GM12878 (cell line): ENCODE measurements at regions not wholly inside any gene's neighbourhood (a gene's known extent, or its start where the extent isn't known, plus 50 kb on each side); places are given as distances from the start of the nearest gene placed in this dataset.
"Not testable (repeated sequence)": the region's sequence is repeated elsewhere in the genome, so short reads cannot be mapped to it uniquely, and the experiment has no call there.

ENCODE experiments used
- ATAC-seq: fragments of 200-7000 bp; cut with Tn5 transposase; 3 replicates; pipeline ENCODE4 v1.9.1; 2020; ENCODE audit warnings: mild to moderate bottlenecking, moderate library complexity
- BruUV-seq: library from RNA; stranded (reverse); fragments of 400-500 nt; replicated peaks from 2 replicates; lab custom pipeline; 2021; lab: Mats Ljungman, UMichigan
- CTCF ChIA-PET: fragments of 300-600 bp; sonication (Branson Sonifier 250); formaldehyde crosslinking; extraction: SDS; loops from one replicate; lab custom pipeline; 2021; ENCODE audit warnings: inconsistent platforms; lab: Yijun Ruan, JAX
- POLR2A ChIA-PET: fragments of 350-600 bp; formaldehyde crosslinking; extraction: SDS; loops from one replicate; lab custom pipeline; 2021; ENCODE audit warnings: inconsistent platforms; lab: Charles Lee
- RAD21 ChIA-PET: fragments of 300-600 bp; sonication (Branson Sonifier 250); formaldehyde crosslinking; loops from one replicate; lab custom pipeline; 2023; ENCODE audit warnings: antibody characterized with exemption; ENCODE audit not compliant: unreplicated experiment; lab: Charles Lee
- SMC1A ChIA-PET: fragments of 300-600 bp; sonication (Branson Sonifier 250); formaldehyde crosslinking; loops from one replicate; lab custom pipeline; 2023; ENCODE audit not compliant: unreplicated experiment, uncharacterized antibody; lab: Charles Lee
- DNase-seq: peaks from one replicate; pipeline ENCODE4 v3.0.0-alpha.2; 2011; ENCODE audit warnings: low read depth, low spot score
- FAIRE-seq: peaks from 3 replicates; lab custom pipeline; 2011; peaks lifted over from hg19 to GRCh38; lab: Jason Lieb, UNC
- H2AFZ ChIP-seq: 2 replicates; pipeline ENCODE4 v1.6.0; 2011; ENCODE audit warnings: low read depth, low read length, control low read depth; ENCODE audit not compliant: control insufficient read depth
- H3K27ac ChIP-seq: 2 replicates; pipeline ENCODE4 v1.5.1; 2011; ENCODE audit warnings: control low read depth; ENCODE audit not compliant: control insufficient read depth, insufficient read depth
- H3K27me3 ChIP-seq, 2 experiments: replicated peaks in 1 of 2; 2 replicates each; pipeline versions ENCODE4 v1.6.0 to v1.6.1; 2011; ENCODE audit warnings: low read length in 1 of 2; ENCODE audit not compliant: control insufficient read depth in 2 of 2, insufficient read depth in 2 of 2
- H3K36me3 ChIP-seq, 2 experiments: 2 replicates each; pipeline ENCODE4 v1.5.1; 2011; ENCODE audit warnings: low read length in 1 of 2; ENCODE audit not compliant: control insufficient read depth in 2 of 2, insufficient read depth in 2 of 2
- H3K4me1 ChIP-seq: 2 replicates; pipeline ENCODE4 v1.6.1; 2011; ENCODE audit warnings: mild to moderate bottlenecking, low read length, moderate library complexity, mixed read lengths; ENCODE audit not compliant: control insufficient read depth, insufficient read depth
- H3K4me2 ChIP-seq: 2 replicates; pipeline ENCODE4 v1.6.0; 2011; ENCODE audit warnings: control low read depth; ENCODE audit not compliant: control insufficient read depth, insufficient read depth
- H3K4me3 ChIP-seq: fragments of 200-600 bp; sonication (generic); 2 replicates; pipeline ENCODE4 v1.5.1; 2016
- H3K79me2 ChIP-seq: 2 replicates; pipeline ENCODE4 v1.6.0; 2011; ENCODE audit warnings: low read length; ENCODE audit not compliant: control insufficient read depth, insufficient read depth
- H3K9ac ChIP-seq: 2 replicates; pipeline ENCODE4 v1.8.0; 2011; ENCODE audit warnings: low read length, control low read depth, mixed read lengths; ENCODE audit not compliant: control insufficient read depth, insufficient read depth
- H3K9me3 ChIP-seq: replicated peaks from 3 replicates; pipeline ENCODE4 v1.5.1; 2011; ENCODE audit warnings: mild to moderate bottlenecking, low read length; ENCODE audit not compliant: control insufficient read depth, insufficient read depth
- H4K20me1 ChIP-seq: 2 replicates; pipeline ENCODE4 v1.6.0; 2011; ENCODE audit not compliant: control insufficient read depth, insufficient read depth
- BCL11A ChIP-seq: IDR thresholded peaks from 2 replicates; pipeline ENCODE4 v1.6.1; 2011; ENCODE audit warnings: low read depth, low read length
- SREBF1 ChIP-seq: IDR thresholded peaks from 2 replicates; pipeline ENCODE4 v1.6.1; 2012; ENCODE audit warnings: mild to moderate bottlenecking, low read length
- WGBS: methylation state at CpG from one replicate; pipeline ENCODE4 v1.1.6; 2016; ENCODE audit warnings: low lambda C conversion rate; ENCODE audit not compliant: insufficient replicate concordance, insufficient coverage; ENCODE audit errors: missing lambda C conversion rate; 5-methylcytosine and 5-hydroxymethylcytosine counted together
- in situ Hi-C: fragments of 300-500 bp; cut with MboI; formaldehyde crosslinking; loops from 9 replicates; pipeline ENCODE4 v1.14.3; 2018; ENCODE audit warnings: mixed read lengths
- intact Hi-C: fragments of 100-400 bp; cut with micrococcal nuclease; formaldehyde crosslinking; loops from one replicate; pipeline ENCODE4 v1.14.2; 2022; ENCODE audit not compliant: unreplicated experiment
- TF ChIP-seq, protein P1 (sequence below): fragments of 450-650 bp; formaldehyde crosslinking; IDR thresholded peaks from 2 replicates; pipeline ENCODE4 v1.5.0; 2022; ENCODE audit warnings: mild to moderate bottlenecking, missing genetic modification characterization

DNA sequence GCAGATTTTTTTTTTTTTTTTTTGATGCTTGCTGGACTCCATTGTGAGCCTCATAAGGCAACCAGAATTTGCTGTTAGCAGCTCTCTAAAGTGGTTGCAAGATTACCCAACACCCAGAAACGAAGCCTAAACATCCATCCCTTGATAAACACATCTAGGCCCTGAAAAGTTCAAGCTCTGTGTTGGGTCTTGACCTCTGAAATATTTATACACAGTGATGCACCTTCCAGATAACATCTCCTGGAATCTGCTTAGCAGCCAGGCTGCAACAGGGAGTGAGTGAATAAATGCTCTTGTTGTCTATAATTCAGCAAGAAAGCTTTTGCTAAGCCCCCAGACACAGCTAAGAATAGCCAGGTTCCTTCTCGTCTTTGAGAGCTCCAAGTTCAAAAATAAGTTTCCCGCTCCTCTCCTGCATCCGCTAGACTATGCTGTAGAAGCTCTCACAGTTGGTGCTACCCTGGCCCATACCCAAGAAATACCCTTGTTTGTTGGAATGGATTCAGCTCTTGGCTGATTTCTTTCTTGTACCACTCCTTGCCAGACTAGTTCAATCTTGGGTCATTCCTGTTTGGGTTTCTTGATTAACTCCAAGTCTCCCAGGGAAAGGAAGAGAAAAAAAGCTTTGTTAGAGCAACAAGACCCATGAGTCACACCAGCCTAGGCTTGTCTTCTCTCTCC, 610.6 kb upstream of the TBX3 start:
- H3K27ac ChIP-seq: no peak overlapping the region
- H3K79me2 ChIP-seq: no peaks in the 10 kb centered on the region
- ATAC-seq (no peak), DNase-seq (no peak), FAIRE-seq (no peak)
- in situ Hi-C loops (no loop called here), intact Hi-C loops (no loop called here)
- no peaks in the 10 kb centered on the region for H4K20me1 ChIP-seq
- no peaks in the 10 kb centered on the region for H3K36me3 ChIP-seq
- SMC1A ChIA-PET: interaction anchor here (0.7 kb wide), 2 partner anchors 11 to 60 kb away, joined by 3 to 4 read pairs; no protein-coding TSS in a partner anchor
- BruUV-seq: no TSS peak
- no peak overlapping the region for H3K4me2 ChIP-seq
- no peak overlapping the region for H3K4me3 ChIP-seq
- POLR2A ChIA-PET: interaction anchor here (0.6 kb wide), 1 partner anchor 624 kb away, joined by 3 read pairs; no protein-coding TSS in a partner anchor
- RAD21 ChIA-PET: no interaction called here
- no peak overlapping the region for H2AFZ ChIP-seq
- no peaks in the 10 kb centered on the region for H3K27me3 ChIP-seq
- no peaks in the 10 kb centered on the region for H3K4me1 ChIP-seq
- TF ChIP-seq, protein P1, sequence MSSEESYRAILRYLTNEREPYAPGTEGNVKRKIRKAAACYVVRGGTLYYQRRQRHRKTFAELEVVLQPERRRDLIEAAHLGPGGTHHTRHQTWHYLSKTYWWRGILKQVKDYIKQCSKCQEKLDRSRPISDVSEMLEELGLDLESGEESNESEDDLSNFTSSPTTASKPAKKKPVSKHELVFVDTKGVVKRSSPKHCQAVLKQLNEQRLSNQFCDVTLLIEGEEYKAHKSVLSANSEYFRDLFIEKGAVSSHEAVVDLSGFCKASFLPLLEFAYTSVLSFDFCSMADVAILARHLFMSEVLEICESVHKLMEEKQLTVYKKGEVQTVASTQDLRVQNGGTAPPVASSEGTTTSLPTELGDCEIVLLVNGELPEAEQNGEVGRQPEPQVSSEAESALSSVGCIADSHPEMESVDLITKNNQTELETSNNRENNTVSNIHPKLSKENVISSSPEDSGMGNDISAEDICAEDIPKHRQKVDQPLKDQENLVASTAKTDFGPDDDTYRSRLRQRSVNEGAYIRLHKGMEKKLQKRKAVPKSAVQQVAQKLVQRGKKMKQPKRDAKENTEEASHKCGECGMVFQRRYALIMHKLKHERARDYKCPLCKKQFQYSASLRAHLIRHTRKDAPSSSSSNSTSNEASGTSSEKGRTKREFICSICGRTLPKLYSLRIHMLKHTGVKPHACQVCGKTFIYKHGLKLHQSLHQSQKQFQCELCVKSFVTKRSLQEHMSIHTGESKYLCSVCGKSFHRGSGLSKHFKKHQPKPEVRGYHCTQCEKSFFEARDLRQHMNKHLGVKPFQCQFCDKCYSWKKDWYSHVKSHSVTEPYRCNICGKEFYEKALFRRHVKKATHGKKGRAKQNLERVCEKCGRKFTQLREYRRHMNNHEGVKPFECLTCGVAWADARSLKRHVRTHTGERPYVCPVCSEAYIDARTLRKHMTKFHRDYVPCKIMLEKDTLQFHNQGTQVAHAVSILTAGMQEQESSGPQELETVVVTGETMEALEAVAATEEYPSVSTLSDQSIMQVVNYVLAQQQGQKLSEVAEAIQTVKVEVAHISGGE (CRISPR knock-in tag): no peak
- no peak for TF ChIP-seq SREBF1
- TF ChIP-seq BCL11A: no peak
- TF ChIP-seq, all 136 proteins: peak for 0
- H3K9me3 ChIP-seq: no peaks in the 10 kb centered on the region
- CTCF ChIA-PET: no interaction called here
- no peak overlapping the region for H3K9ac ChIP-seq
- 34% methylated on average over 4 of the region's 4 CpGs for WGBS

DNA sequence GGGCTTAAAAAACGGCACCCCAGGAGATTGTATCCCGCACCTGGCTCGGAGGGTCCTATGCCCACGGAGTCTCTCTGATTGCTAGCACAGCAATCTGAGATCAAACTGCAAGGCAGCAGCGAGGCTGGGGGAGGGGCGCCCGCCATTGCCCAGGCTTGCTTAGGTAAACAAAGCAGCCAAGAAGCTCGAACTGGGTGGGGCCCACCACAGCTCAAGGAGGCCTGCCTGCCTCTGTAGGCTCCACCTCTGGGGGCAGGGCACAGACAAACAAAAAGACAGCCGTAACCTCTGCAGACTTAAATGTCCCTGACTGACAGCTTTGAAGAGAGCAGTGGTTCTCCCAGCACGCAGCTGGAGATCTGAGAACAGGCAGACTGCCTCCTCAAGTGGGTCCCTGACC, 601.5 kb upstream of the TBX3 start:
- POLR2A ChIA-PET, SMC1A ChIA-PET, FAIRE-seq, H3K9me3 ChIP-seq, H3K9ac ChIP-seq, BruUV-seq, in situ Hi-C loops, CTCF ChIA-PET, H2AFZ ChIP-seq, RAD21 ChIA-PET, H3K27ac ChIP-seq, ATAC-seq, H3K4me3 ChIP-seq, intact Hi-C loops, H3K79me2 ChIP-seq, H3K27me3 ChIP-seq, H3K36me3 ChIP-seq, H4K20me1 ChIP-seq, DNase-seq, H3K4me2 ChIP-seq, H3K4me1 ChIP-seq: not testable (repeated sequence)
- 60% methylated on average over 10 of the region's 10 CpGs for WGBS
